Liver (tissue), 8 donors: ENCODE measurements at regions not wholly inside any gene's neighbourhood (a gene's known extent, or its start where the extent isn't known, plus 50 kb on each side); places are given as distances from the start of the nearest gene placed in this dataset.

Experiments used
- DNase-seq: peaks from one replicate; pipeline ENCODE4 v3.0.0-alpha.2; 2017; ENCODE audit warnings: low spot score
- H3K27ac ChIP-seq, 2 donors: one replicate each; pipeline ENCODE4 v1.7.0; 2013; ENCODE audit warnings: inconsistent platforms in 2 of 2, low read length in 2 of 2, control low read depth in 1 of 2, low read depth in 1 of 2, mild to moderate bottlenecking in 1 of 2
- H3K27me3 ChIP-seq, 4 donors: one replicate each; pipeline versions ENCODE4 v1.6.1 to v1.7.0; 2013; ENCODE audit warnings: low read length in 3 of 4, inconsistent platforms in 1 of 4, mild to moderate bottlenecking in 1 of 4, moderate library complexity in 1 of 4; ENCODE audit not compliant: control insufficient read depth in 4 of 4, insufficient read depth in 4 of 4
- H3K36me3 ChIP-seq, 4 donors: one replicate each; pipeline versions ENCODE4 v1.6.1 to v1.7.0; 2013; ENCODE audit warnings: low read length in 3 of 4, mild to moderate bottlenecking in 3 of 4, low read depth in 1 of 4, moderate library complexity in 1 of 4; ENCODE audit not compliant: control insufficient read depth in 4 of 4, insufficient read depth in 3 of 4
- H3K4me1 ChIP-seq, 4 donors: one replicate each; pipeline versions ENCODE4 v1.6.1 to v1.7.0; 2013; ENCODE audit warnings: low read length in 3 of 4, mild to moderate bottlenecking in 3 of 4, moderate library complexity in 1 of 4; ENCODE audit not compliant: control insufficient read depth in 4 of 4, insufficient read depth in 4 of 4
- H3K4me3 ChIP-seq, 3 donors: one replicate each; pipeline versions ENCODE4 v1.6.1 to v1.7.0; 2013; ENCODE audit warnings: low read length in 3 of 3, control low read depth in 1 of 3, low read depth in 1 of 3, mild to moderate bottlenecking in 1 of 3
- H3K9ac ChIP-seq, 2 donors: one replicate each; pipeline ENCODE4 v1.7.0; 2013; ENCODE audit warnings: low read length in 2 of 2, mild to moderate bottlenecking in 2 of 2, moderate library complexity in 2 of 2, control low read depth in 1 of 2, low read depth in 1 of 2
- H3K9me3 ChIP-seq, 4 donors: one replicate each; pipeline versions ENCODE4 v1.6.1 to v1.7.0; 2013; ENCODE audit warnings: low read length in 3 of 4; ENCODE audit not compliant: control insufficient read depth in 4 of 4
- EGR1 ChIP-seq, 2 donors: IDR thresholded peaks; 2 replicates each; pipeline ENCODE4 v1.6.1; 2016 to 2018; ENCODE audit warnings: antibody characterized with exemption in 2 of 2, low read depth in 2 of 2
- FOXA1 ChIP-seq: IDR thresholded peaks from 2 replicates; pipeline ENCODE4 v1.6.1; 2016; ENCODE audit warnings: antibody characterized with exemption
- FOXA2 ChIP-seq: IDR thresholded peaks from 2 replicates; pipeline ENCODE4 v1.6.1; 2016; ENCODE audit warnings: antibody characterized with exemption
- GABPA ChIP-seq, 2 donors: IDR thresholded peaks in 1 of 2; conservative IDR thresholded peaks in 1 of 2; 2 replicates each; pipeline ENCODE4 v1.6.1; 2016; ENCODE audit warnings: antibody characterized with exemption in 2 of 2, mild to moderate bottlenecking in 1 of 2, moderate library complexity in 1 of 2
- HNF4A ChIP-seq, 2 donors: conservative IDR thresholded peaks; 2 replicates each; pipeline ENCODE4 v1.6.1; 2016; ENCODE audit warnings: antibody characterized with exemption in 2 of 2, mild to moderate bottlenecking in 2 of 2
- HNF4G ChIP-seq: IDR thresholded peaks from 2 replicates; pipeline ENCODE4 v1.6.1; 2016; ENCODE audit warnings: antibody characterized with exemption
- JUND ChIP-seq, 2 donors: IDR thresholded peaks; 2 replicates each; pipeline ENCODE4 v1.6.1; 2016; ENCODE audit warnings: antibody characterized with exemption in 2 of 2
- NR2F2 ChIP-seq: IDR thresholded peaks from 2 replicates; pipeline ENCODE4 v1.6.1; 2016; ENCODE audit warnings: antibody characterized with exemption
- RAD21 ChIP-seq, 2 donors: IDR thresholded peaks; 2 replicates each; pipeline ENCODE4 v1.6.1; 2016; ENCODE audit warnings: antibody characterized with exemption in 2 of 2, mild to moderate bottlenecking in 2 of 2
- RXRA ChIP-seq, 2 donors: IDR thresholded peaks; 2 replicates each; pipeline ENCODE4 v1.6.1; 2017 to 2018; ENCODE audit warnings: antibody characterized with exemption in 2 of 2, mild to moderate bottlenecking in 1 of 2
- SP1 ChIP-seq: IDR thresholded peaks from 2 replicates; pipeline ENCODE4 v1.6.1; 2018; ENCODE audit warnings: antibody characterized with exemption, mild to moderate bottlenecking
- TAF1 ChIP-seq: conservative IDR thresholded peaks from 2 replicates; pipeline ENCODE4 v1.6.1; 2016; ENCODE audit warnings: antibody characterized with exemption, mild to moderate bottlenecking
- YY1 ChIP-seq: IDR thresholded peaks from 2 replicates; pipeline ENCODE4 v1.6.1; 2016; ENCODE audit warnings: antibody characterized with exemption, mild to moderate bottlenecking
- WGBS: extraction: QIAGEN DNeasy Blood & Tissue Kit; methylation state at CpG from one replicate; pipeline ENCODE4 v1.1.7; 2013; 5-methylcytosine and 5-hydroxymethylcytosine counted together
- TF ChIP-seq, protein P1 (sequence below): IDR thresholded peaks from 2 replicates; pipeline ENCODE4 v1.6.1; 2016; ENCODE audit warnings: antibody characterized with exemption
- TF ChIP-seq, protein P2 (sequence below): fragments of 150-350 bp; IDR thresholded peaks from 2 replicates; pipeline ENCODE4 v1.5.1; 2017; ENCODE audit warnings: improper control_type of control experiment, low read depth, low read length; ENCODE audit not compliant: missing input control
- TF ChIP-seq, protein P3 (sequence below): IDR thresholded peaks from 2 replicates; pipeline ENCODE4 v1.6.1; 2016; ENCODE audit warnings: antibody characterized with exemption, mild to moderate bottlenecking
- TF ChIP-seq, protein P4 (sequence below): IDR thresholded peaks from 2 replicates; pipeline ENCODE4 v1.6.1; 2016; ENCODE audit warnings: antibody characterized with exemption
- TF ChIP-seq, protein P5 (sequence below): IDR thresholded peaks from 2 replicates; pipeline ENCODE4 v1.6.1; 2016; ENCODE audit warnings: antibody characterized with exemption
- donor health status: healthy.
- donor health status: healthy.
- donor health status: healthy.
- donor health status: healthy.
- donor health status: healthy.

DNA sequence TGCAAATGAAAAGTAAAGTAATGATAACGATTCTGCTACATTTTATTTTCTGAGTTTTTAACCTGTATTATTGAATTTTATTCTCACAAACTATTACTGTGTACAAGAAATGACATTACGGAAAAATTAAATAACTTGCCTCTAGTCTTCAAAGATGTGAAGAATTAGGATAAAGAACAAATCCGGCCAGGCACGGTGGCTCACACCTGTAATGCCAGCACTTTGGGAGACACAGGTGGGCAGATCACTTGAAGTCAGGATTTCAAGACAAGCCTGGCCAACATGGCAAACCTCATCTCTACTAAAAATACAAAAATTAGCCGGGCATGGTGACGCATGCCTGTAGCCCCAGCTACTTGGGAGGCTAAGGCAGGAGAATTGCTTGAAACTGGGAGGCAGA is 1584.4 kb upstream of the SEL1L start:
- Histone ChIP-seq H3K27ac (no peak overlapping the region), H3K4me1 (no peaks in the 10 kb centered on the region), H3K36me3 (no peaks in the 10 kb centered on the region), H3K9ac (no peak overlapping the region), H3K4me3 (no peak overlapping the region), H3K27me3 (no peaks in the 10 kb centered on the region), H3K9me3 (no peaks in the 10 kb centered on the region)
- TF ChIP-seq, protein P1, sequence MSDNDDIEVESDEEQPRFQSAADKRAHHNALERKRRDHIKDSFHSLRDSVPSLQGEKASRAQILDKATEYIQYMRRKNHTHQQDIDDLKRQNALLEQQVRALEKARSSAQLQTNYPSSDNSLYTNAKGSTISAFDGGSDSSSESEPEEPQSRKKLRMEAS: no peak
- TF ChIP-seq FOXA1 (no peak), TAF1 (no peak), NR2F2 (no peak), SP1 (no peak), HNF4A (conservative IDR thresholded peaks at IDR 0.05) (no peak), FOXA2 (no peak)
- no peak for DNase-seq
- 86% methylated on average over 6 of the region's 6 CpGs for WGBS

DNA sequence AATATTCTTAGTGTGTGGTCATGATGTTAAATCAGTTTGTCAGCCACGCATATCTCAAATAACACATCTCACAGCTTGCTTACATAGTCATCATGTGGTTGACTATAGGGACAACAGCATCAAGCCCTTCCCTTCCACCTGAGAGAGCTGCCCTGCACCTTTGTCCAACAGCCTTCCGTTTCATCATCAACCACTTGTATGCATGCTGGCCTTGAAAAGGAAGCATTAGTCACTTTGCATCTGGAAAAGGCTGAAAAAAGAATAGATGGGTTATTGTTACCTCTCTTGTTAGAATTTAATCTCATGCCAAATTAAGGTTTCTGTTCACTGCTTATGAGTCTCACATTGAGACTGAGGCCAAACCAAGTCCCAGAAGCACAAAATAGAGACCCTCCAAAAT is 1586.5 kb upstream of the SEL1L start:
- Histone ChIP-seq H3K27me3 (no peaks in the 10 kb centered on the region), H3K27ac (no peak overlapping the region), H3K9ac (no peak overlapping the region), H3K4me3 (no peak overlapping the region), H3K9me3 (no peaks in the 10 kb centered on the region), H3K4me1 (no peaks in the 10 kb centered on the region), H3K36me3 (no peaks in the 10 kb centered on the region)
- no peak for DNase-seq
- WGBS: 76% methylated on average over 2 of the region's 2 CpGs
- TF ChIP-seq, protein P2, sequence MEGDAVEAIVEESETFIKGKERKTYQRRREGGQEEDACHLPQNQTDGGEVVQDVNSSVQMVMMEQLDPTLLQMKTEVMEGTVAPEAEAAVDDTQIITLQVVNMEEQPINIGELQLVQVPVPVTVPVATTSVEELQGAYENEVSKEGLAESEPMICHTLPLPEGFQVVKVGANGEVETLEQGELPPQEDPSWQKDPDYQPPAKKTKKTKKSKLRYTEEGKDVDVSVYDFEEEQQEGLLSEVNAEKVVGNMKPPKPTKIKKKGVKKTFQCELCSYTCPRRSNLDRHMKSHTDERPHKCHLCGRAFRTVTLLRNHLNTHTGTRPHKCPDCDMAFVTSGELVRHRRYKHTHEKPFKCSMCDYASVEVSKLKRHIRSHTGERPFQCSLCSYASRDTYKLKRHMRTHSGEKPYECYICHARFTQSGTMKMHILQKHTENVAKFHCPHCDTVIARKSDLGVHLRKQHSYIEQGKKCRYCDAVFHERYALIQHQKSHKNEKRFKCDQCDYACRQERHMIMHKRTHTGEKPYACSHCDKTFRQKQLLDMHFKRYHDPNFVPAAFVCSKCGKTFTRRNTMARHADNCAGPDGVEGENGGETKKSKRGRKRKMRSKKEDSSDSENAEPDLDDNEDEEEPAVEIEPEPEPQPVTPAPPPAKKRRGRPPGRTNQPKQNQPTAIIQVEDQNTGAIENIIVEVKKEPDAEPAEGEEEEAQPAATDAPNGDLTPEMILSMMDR: no peak

DNA sequence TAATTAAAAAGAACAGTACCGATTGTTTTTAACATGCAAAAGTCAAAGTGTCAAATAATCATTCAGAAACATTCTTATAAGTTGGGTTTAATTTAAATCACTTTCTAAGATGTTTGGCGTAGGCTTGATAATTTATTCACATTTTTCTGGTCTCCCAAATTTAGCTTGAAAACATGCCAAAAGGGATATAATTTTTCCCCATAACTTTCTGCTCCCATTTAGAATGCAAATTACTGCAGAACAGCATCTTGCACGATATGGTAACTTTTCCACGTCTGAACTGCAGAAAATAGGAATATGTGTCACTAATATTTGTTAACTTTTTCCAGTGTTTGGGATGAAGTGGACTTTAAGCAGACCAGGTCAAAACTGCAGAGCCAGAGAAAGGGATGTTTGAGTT is 1592.4 kb upstream of the SEL1L start:
- no peaks in the 10 kb centered on the region for H3K36me3 ChIP-seq
- no peaks in the 10 kb centered on the region for H3K9me3 ChIP-seq
- H3K4me3 ChIP-seq: no peak overlapping the region
- no peaks in the 10 kb centered on the region for H3K27me3 ChIP-seq
- 56% methylated on average over 4 of the region's 4 CpGs for WGBS
- no peak for TF ChIP-seq FOXA2
- TF ChIP-seq RXRA (IDR thresholded peaks at IDR 0.05): no peak
- TF ChIP-seq TAF1: no peak
- TF ChIP-seq FOXA1: no peak
- TF ChIP-seq, protein P1: no peak
- no peak for TF ChIP-seq YY1
- no peak for TF ChIP-seq HNF4G
- TF ChIP-seq HNF4A (conservative IDR thresholded peaks at IDR 0.05): no peak
- no peak for TF ChIP-seq GABPA (IDR thresholded peaks at IDR 0.05 in 1 of 2, conservative IDR thresholded peaks at IDR 0.05 in 1 of 2)
- no peak for TF ChIP-seq EGR1 (IDR thresholded peaks at IDR 0.05; ENCODE audit: low read depth in 2 of 2)
- TF ChIP-seq, protein P3, sequence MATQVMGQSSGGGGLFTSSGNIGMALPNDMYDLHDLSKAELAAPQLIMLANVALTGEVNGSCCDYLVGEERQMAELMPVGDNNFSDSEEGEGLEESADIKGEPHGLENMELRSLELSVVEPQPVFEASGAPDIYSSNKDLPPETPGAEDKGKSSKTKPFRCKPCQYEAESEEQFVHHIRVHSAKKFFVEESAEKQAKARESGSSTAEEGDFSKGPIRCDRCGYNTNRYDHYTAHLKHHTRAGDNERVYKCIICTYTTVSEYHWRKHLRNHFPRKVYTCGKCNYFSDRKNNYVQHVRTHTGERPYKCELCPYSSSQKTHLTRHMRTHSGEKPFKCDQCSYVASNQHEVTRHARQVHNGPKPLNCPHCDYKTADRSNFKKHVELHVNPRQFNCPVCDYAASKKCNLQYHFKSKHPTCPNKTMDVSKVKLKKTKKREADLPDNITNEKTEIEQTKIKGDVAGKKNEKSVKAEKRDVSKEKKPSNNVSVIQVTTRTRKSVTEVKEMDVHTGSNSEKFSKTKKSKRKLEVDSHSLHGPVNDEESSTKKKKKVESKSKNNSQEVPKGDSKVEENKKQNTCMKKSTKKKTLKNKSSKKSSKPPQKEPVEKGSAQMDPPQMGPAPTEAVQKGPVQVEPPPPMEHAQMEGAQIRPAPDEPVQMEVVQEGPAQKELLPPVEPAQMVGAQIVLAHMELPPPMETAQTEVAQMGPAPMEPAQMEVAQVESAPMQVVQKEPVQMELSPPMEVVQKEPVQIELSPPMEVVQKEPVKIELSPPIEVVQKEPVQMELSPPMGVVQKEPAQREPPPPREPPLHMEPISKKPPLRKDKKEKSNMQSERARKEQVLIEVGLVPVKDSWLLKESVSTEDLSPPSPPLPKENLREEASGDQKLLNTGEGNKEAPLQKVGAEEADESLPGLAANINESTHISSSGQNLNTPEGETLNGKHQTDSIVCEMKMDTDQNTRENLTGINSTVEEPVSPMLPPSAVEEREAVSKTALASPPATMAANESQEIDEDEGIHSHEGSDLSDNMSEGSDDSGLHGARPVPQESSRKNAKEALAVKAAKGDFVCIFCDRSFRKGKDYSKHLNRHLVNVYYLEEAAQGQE: no peak
- TF ChIP-seq, protein P4, sequence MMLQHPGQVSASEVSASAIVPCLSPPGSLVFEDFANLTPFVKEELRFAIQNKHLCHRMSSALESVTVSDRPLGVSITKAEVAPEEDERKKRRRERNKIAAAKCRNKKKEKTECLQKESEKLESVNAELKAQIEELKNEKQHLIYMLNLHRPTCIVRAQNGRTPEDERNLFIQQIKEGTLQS: no peak
- TF ChIP-seq RAD21 (IDR thresholded peaks at IDR 0.05): no peak
- TF ChIP-seq, protein P5, sequence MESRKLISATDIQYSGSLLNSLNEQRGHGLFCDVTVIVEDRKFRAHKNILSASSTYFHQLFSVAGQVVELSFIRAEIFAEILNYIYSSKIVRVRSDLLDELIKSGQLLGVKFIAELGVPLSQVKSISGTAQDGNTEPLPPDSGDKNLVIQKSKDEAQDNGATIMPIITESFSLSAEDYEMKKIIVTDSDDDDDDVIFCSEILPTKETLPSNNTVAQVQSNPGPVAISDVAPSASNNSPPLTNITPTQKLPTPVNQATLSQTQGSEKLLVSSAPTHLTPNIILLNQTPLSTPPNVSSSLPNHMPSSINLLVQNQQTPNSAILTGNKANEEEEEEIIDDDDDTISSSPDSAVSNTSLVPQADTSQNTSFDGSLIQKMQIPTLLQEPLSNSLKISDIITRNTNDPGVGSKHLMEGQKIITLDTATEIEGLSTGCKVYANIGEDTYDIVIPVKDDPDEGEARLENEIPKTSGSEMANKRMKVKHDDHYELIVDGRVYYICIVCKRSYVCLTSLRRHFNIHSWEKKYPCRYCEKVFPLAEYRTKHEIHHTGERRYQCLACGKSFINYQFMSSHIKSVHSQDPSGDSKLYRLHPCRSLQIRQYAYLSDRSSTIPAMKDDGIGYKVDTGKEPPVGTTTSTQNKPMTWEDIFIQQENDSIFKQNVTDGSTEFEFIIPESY: no peak
- TF ChIP-seq SP1: no peak
- no peak for TF ChIP-seq JUND (IDR thresholded peaks at IDR 0.05)
- TF ChIP-seq, protein P2: no peak
- no peak for TF ChIP-seq NR2F2
- no peak overlapping the region for H3K27ac ChIP-seq
- H3K4me1 ChIP-seq: no peaks in the 10 kb centered on the region
- no peak for DNase-seq
- H3K9ac ChIP-seq: no peak overlapping the region
